Keratinocyte (primary cell): ENCODE measurements at regions not wholly inside any gene's neighbourhood (a gene's known extent, or its start where the extent isn't known, plus 50 kb on each side); places are given as distances from the start of the nearest gene placed in this dataset.

ENCODE experiments used
- DNase-seq: peaks from one replicate; pipeline ENCODE4 v3.0.0-alpha.2; 2011; ENCODE audit warnings: low read depth, missing footprints, low spot score
- FAIRE-seq: peaks from 2 replicates; lab custom pipeline; 2011; peaks lifted over from hg19 to GRCh38; lab: Jason Lieb, UNC
- H2AFZ ChIP-seq: 2 replicates; pipeline ENCODE4 v1.6.0; 2012; ENCODE audit warnings: low read length, control low read depth, inconsistent platforms; ENCODE audit not compliant: control insufficient read depth
- H3K27ac ChIP-seq: 2 replicates; pipeline ENCODE4 v1.5.1; 2011; ENCODE audit warnings: low read length; ENCODE audit not compliant: control insufficient read depth, insufficient read depth
- H3K27me3 ChIP-seq: 3 replicates; pipeline ENCODE4 v1.6.0; 2011; ENCODE audit warnings: low read length; ENCODE audit not compliant: control insufficient read depth, insufficient read depth; ENCODE audit errors: extremely low read depth
- H3K36me3 ChIP-seq, 2 experiments: 2 replicates in 1 of 2; 3 replicates in 1 of 2; pipeline ENCODE4 v1.5.1; 2011; ENCODE audit warnings: low read length in 2 of 2, mild to moderate bottlenecking in 1 of 2; ENCODE audit not compliant: control insufficient read depth in 2 of 2, insufficient read depth in 2 of 2; ENCODE audit errors: extremely low read depth in 1 of 2
- H3K4me1 ChIP-seq: 3 replicates; pipeline ENCODE4 v1.5.1; 2011; ENCODE audit warnings: low read length; ENCODE audit not compliant: control insufficient read depth, insufficient read depth; ENCODE audit errors: extremely low read depth
- H3K4me2 ChIP-seq: 3 replicates; pipeline ENCODE4 v1.6.0; 2011; ENCODE audit warnings: low read depth, low read length; ENCODE audit not compliant: control insufficient read depth, insufficient read depth; ENCODE audit errors: extremely low read depth
- H3K4me3 ChIP-seq, 3 experiments: fragments of 200-600 bp in 1 of 3; sonication (generic) in 1 of 3; 2 replicates in 2 of 3; 3 replicates in 1 of 3; pipeline ENCODE4 v1.5.1; 2011 to 2016; ENCODE audit warnings: low read length in 3 of 3, mild to moderate bottlenecking in 3 of 3, control low read depth in 2 of 3, inconsistent platforms in 1 of 3, low read depth in 1 of 3, mixed read lengths in 1 of 3, mixed run types in 1 of 3, moderate library complexity in 1 of 3; ENCODE audit not compliant: control insufficient read depth in 2 of 3, insufficient read depth in 2 of 3; ENCODE audit errors: extremely low read depth in 1 of 3
- H3K79me2 ChIP-seq: 2 replicates; pipeline ENCODE4 v1.6.0; 2012; ENCODE audit warnings: low read length; ENCODE audit not compliant: control insufficient read depth, insufficient read depth
- H3K9ac ChIP-seq: 3 replicates; pipeline ENCODE4 v1.6.0; 2011; ENCODE audit warnings: low read length; ENCODE audit not compliant: control insufficient read depth, insufficient read depth; ENCODE audit errors: extremely low read depth
- H3K9me1 ChIP-seq: 3 replicates; pipeline ENCODE4 v1.6.0; 2011; ENCODE audit warnings: low read length; ENCODE audit not compliant: control insufficient read depth, insufficient read depth; ENCODE audit errors: extremely low read depth
- H3K9me3 ChIP-seq: 2 replicates; pipeline ENCODE4 v1.5.1; 2012; ENCODE audit warnings: low read depth, low read length; ENCODE audit not compliant: control insufficient read depth
- H4K20me1 ChIP-seq: 3 replicates; pipeline ENCODE4 v1.6.0; 2011; ENCODE audit warnings: low read length; ENCODE audit not compliant: control insufficient read depth, insufficient read depth; ENCODE audit errors: extremely low read depth
- CTCF ChIP-seq, 3 experiments: IDR thresholded peaks in 1 of 3; conservative IDR thresholded peaks in 1 of 3; optimal IDR thresholded peaks in 1 of 3; 2 replicates in 2 of 3; 3 replicates in 1 of 3; pipeline versions ENCODE3 to v1.5.1; 2011; ENCODE audit warnings: low read length in 3 of 3, mild to moderate bottlenecking in 3 of 3, moderate library complexity in 2 of 3, control low read depth in 1 of 3, inconsistent platforms in 1 of 3; ENCODE audit not compliant: insufficient read depth in 2 of 3; ENCODE audit errors: extremely low read depth in 1 of 3
- EZH2 ChIP-seq: IDR thresholded peaks from one replicate; pipeline ENCODE4 v1.6.1; 2012; ENCODE audit warnings: inconsistent platforms, mild to moderate bottlenecking, low read length, moderate library complexity
- dilution Hi-C: fragments of 300-500 bp; cut with MboI; formaldehyde crosslinking; loops from one replicate; pipeline ENCODE4 v1.7.0; 2020; ENCODE audit warnings: low sequenced_read_pairs; ENCODE audit not compliant: extremely low pct_ligation_motif_present

GRCh38 chr5:2283481-2284045 is 400.8 kb upstream of the IRX4 start:
- Histone ChIP-seq H3K9me1 (no peaks in the 10 kb centered on the region), H3K27me3 (no peaks in the 10 kb centered on the region), H3K79me2 (no peaks in the 10 kb centered on the region), H3K36me3 (no peaks in the 10 kb centered on the region), H3K27ac (no peak overlapping the region), H3K4me1 (no peaks in the 10 kb centered on the region), H3K4me2 (no peak overlapping the region), H2AFZ (no peak overlapping the region), H3K9me3 (peaks cover 7% of the 10 kb centered on the region), H3K4me3 (no peak overlapping the region), H3K9ac (no peak overlapping the region), H4K20me1 (no peaks in the 10 kb centered on the region)
- dilution Hi-C loops, result no loop called here
- DNase-seq (no peak), FAIRE-seq (no peak)
- TF ChIP-seq EZH2 (no peak), CTCF (optimal IDR thresholded peaks at IDR 0.05 in 1 of 3, IDR thresholded peaks at IDR 0.05 in 1 of 3, conservative IDR thresholded peaks at IDR 0.05 in 1 of 3; ENCODE audit: extremely low read depth in 1 of 3, insufficient read depth in 2 of 3, low read length in 3 of 3) (no peak)

GRCh38 chr5:2282893-2283292 is 400.2 kb upstream of the IRX4 start:
- FAIRE-seq, result no peak
- Histone ChIP-seq H3K4me3 (no peak overlapping the region), H3K9ac (no peak overlapping the region), H3K9me3 (peaks cover 11% of the 10 kb centered on the region), H3K4me1 (no peaks in the 10 kb centered on the region), H3K27me3 (no peaks in the 10 kb centered on the region), H3K4me2 (no peak overlapping the region), H3K9me1 (no peaks in the 10 kb centered on the region), H3K36me3 (no peaks in the 10 kb centered on the region), H3K27ac (no peak overlapping the region), H2AFZ (no peak overlapping the region), H4K20me1 (no peaks in the 10 kb centered on the region), H3K79me2 (no peaks in the 10 kb centered on the region)
- DNase-seq, result no peak
- no peak for TF ChIP-seq CTCF (optimal IDR thresholded peaks at IDR 0.05 in 1 of 3, IDR thresholded peaks at IDR 0.05 in 1 of 3, conservative IDR thresholded peaks at IDR 0.05 in 1 of 3; ENCODE audit: extremely low read depth in 1 of 3, insufficient read depth in 2 of 3, low read length in 3 of 3)
- no peak for TF ChIP-seq EZH2
- dilution Hi-C loops, result no loop called here
